T-cell (primary cell): ENCODE measurements at regions not wholly inside any gene's neighbourhood (a gene's known extent, or its start where the extent isn't known, plus 50 kb on each side); places are given as distances from the start of the nearest gene placed in this dataset.

ENCODE experiments used
- ATAC-seq, 4 experiments: fragments of 200-7000 bp in 3 of 4; fragments of 150-1000 bp in 1 of 4; cut with Tn5 transposase; replicated peaks in 1 of 4; 1 replicate in 3 of 4; 2 replicates in 1 of 4; pipeline ENCODE4 v1.10.0; 2021; ENCODE audit warnings: moderate library complexity in 3 of 4, mild to moderate bottlenecking in 2 of 4, moderate number of reproducible peaks in 1 of 4
- CTCF ChIA-PET, 2 donors: fragments of 300-600 bp; sonication (Branson Sonifier 250); formaldehyde crosslinking; loops; one replicate each; lab custom pipeline; 2022; ENCODE audit warnings: antibody characterized with exemption in 2 of 2; lab: Charles Lee
- POLR2A ChIA-PET, 2 donors: fragments of 300-600 bp; sonication (Branson Sonifier 250); formaldehyde crosslinking; loops; one replicate each; lab custom pipeline; 2022; ENCODE audit warnings: antibody characterized with exemption in 2 of 2; lab: Charles Lee
- DNase-seq, 35 experiments: peaks; one replicate each; pipeline versions ENCODE4 v3.0.0 to v3.0.0-alpha.2; 2013 to 2023
- H3K27ac ChIP-seq: one replicate; pipeline ENCODE4 v1.5.1; 2013; ENCODE audit warnings: low read length
- H3K27me3 ChIP-seq, 2 experiments: replicated peaks in 1 of 2; 1 replicate in 1 of 2; 2 replicates in 1 of 2; pipeline versions ENCODE4 v1.6.1 to v1.7.0; 2013; ENCODE audit warnings: low read length in 1 of 2, mixed read lengths in 1 of 2; ENCODE audit not compliant: control insufficient read depth in 2 of 2, insufficient read depth in 2 of 2; ENCODE audit errors: extremely low read depth in 1 of 2
- H3K36me3 ChIP-seq, 2 donors: 1 replicate in 1 of 2; 2 replicates in 1 of 2; pipeline versions ENCODE4 v1.6.1 to v1.7.0; 2013; ENCODE audit warnings: low read length in 1 of 2; ENCODE audit not compliant: control insufficient read depth in 2 of 2, insufficient read depth in 1 of 2; ENCODE audit errors: extremely low read depth in 1 of 2
- H3K4me1 ChIP-seq, 2 experiments: 1 replicate in 1 of 2; 2 replicates in 1 of 2; pipeline versions ENCODE4 v1.6.1 to v1.7.0; 2013; ENCODE audit warnings: low read length in 2 of 2, mixed read lengths in 1 of 2; ENCODE audit not compliant: insufficient read depth in 2 of 2, control insufficient read depth in 1 of 2; ENCODE audit errors: extremely low read depth in 1 of 2
- H3K4me3 ChIP-seq, 2 donors: 1 replicate in 1 of 2; 2 replicates in 1 of 2; pipeline versions ENCODE4 v1.5.1 to v1.7.0; 2013; ENCODE audit warnings: mild to moderate bottlenecking in 2 of 2, low read length in 1 of 2, moderate library complexity in 1 of 2; ENCODE audit not compliant: control insufficient read depth in 1 of 2; ENCODE audit errors: extremely low read depth in 1 of 2
- H3K9me3 ChIP-seq: 2 replicates; pipeline ENCODE4 v1.7.0; 2013
- H3K27ac Mint-ChIP-seq, 2 donors: one replicate each; pipeline ENCODE4 v1.8.0; 2020 to 2021; ENCODE audit warnings: mild to moderate bottlenecking in 2 of 2, mixed read lengths in 2 of 2
- H3K27me3 Mint-ChIP-seq, 2 donors: one replicate each; pipeline ENCODE4 v1.8.0; 2021 to 2022; ENCODE audit warnings: mixed read lengths in 2 of 2
- H3K36me3 Mint-ChIP-seq: one replicate; pipeline ENCODE4 v1.8.0; 2021; ENCODE audit warnings: mixed read lengths
- H3K4me1 Mint-ChIP-seq, 3 donors: one replicate each; pipeline ENCODE4 v1.8.0; 2020 to 2022; ENCODE audit warnings: mixed read lengths in 3 of 3, mild to moderate bottlenecking in 1 of 3
- H3K4me3 Mint-ChIP-seq, 3 donors: one replicate each; pipeline ENCODE4 v1.8.0; 2020 to 2022; ENCODE audit warnings: mild to moderate bottlenecking in 3 of 3, mixed read lengths in 3 of 3, moderate library complexity in 3 of 3
- H3K9me3 Mint-ChIP-seq, 3 donors: one replicate each; pipeline ENCODE4 v1.8.0; 2020 to 2022; ENCODE audit warnings: mixed read lengths in 3 of 3
- WGBS: methylation state at CpG from one replicate; pipeline ENCODE4 v1.1.5; 2013; ENCODE audit warnings: missing lambda C conversion rate; ENCODE audit not compliant: insufficient coverage; 5-methylcytosine and 5-hydroxymethylcytosine counted together

DNA sequence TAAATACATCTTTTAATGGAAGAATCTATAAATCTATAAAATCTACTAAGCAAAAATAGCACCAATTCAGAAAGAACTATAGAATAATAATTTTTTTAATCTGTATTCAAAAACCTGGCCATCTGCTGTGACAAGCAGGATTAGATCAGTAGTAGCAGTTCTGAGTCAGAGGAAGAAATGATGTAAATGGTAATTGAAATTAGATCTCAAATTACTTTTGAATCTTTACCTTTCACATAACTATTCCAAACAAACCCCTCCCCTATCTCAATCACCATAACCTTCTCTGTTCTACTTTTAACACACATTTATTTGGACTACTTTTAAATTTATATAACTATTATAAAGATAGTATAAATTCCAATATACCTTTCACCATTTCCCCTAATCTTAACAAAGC is 727.8 kb upstream of the FAM174A start:
- Histone ChIP-seq H3K4me3 (no peak overlapping the region), H3K36me3 (no peaks in the 10 kb centered on the region), H3K27ac (no peak overlapping the region), H3K4me1 (no peaks in the 10 kb centered on the region), H3K9me3 (no peaks in the 10 kb centered on the region), H3K27me3 (no peaks in the 10 kb centered on the region)
- Mint-ChIP-seq H3K9me3 (peaks cover 0 to 4% (median 3%) of the 10 kb centered on the region in 3 donors), H3K27ac (no peak overlapping the region), H3K36me3 (no peaks in the 10 kb centered on the region), H3K4me1 (no peaks in the 10 kb centered on the region), H3K4me3 (no peak overlapping the region), H3K27me3 (no peaks in the 10 kb centered on the region)
- POLR2A ChIA-PET = no interaction called here
- ATAC-seq (no peak), DNase-seq (no peak)
- CTCF ChIA-PET = no interaction called here

- no peak overlapping the region for H3K27ac ChIP-seq
- no peaks in the 10 kb centered on the region for H3K27me3 ChIP-seq
- no peak overlapping the region for H3K27ac Mint-ChIP-seq
- H3K9me3 Mint-ChIP-seq = peaks cover 3 to 6% (median 4%) of the 10 kb centered on the region in 3 donors
- ChIA-PET CTCF (no interaction called here), POLR2A (no interaction called here)
- no peak overlapping the region for H3K4me3 Mint-ChIP-seq
- WGBS = no CpG with 5 or more reads among the region's 2 CpGs
- no peaks in the 10 kb centered on the region for H3K9me3 ChIP-seq
- no peak overlapping the region for H3K4me3 ChIP-seq
- no peaks in the 10 kb centered on the region for H3K36me3 Mint-ChIP-seq
- H3K27me3 Mint-ChIP-seq = no peaks in the 10 kb centered on the region
- no peaks in the 10 kb centered on the region for H3K36me3 ChIP-seq
- ATAC-seq = no peak
- H3K4me1 ChIP-seq = no peaks in the 10 kb centered on the region
- DNase-seq = no peak
- no peaks in the 10 kb centered on the region for H3K4me1 Mint-ChIP-seq
These were observed 740.1 kb upstream of the FAM174A start for GRCh38 chr5:99795031-99795430.

- no peaks in the 10 kb centered on the region for H3K36me3 ChIP-seq
These were observed 746.7 kb upstream of the FAM174A start for GRCh38 chr5:99788482-99788881.

GRCh38 chr5:99775189-99775588 is 760.0 kb upstream of the FAM174A start:
- Histone ChIP-seq H3K9me3 (no peaks in the 10 kb centered on the region), H3K27me3 (no peaks in the 10 kb centered on the region), H3K4me1 (no peaks in the 10 kb centered on the region), H3K36me3 (no peaks in the 10 kb centered on the region), H3K27ac (no peak overlapping the region), H3K4me3 (no peak overlapping the region)
- Mint-ChIP-seq H3K27me3 (no peaks in the 10 kb centered on the region), H3K36me3 (no peaks in the 10 kb centered on the region), H3K4me1 (no peaks in the 10 kb centered on the region), H3K4me3 (no peak overlapping the region), H3K9me3 (no peaks in the 10 kb centered on the region), H3K27ac (no peak overlapping the region)
- ChIA-PET POLR2A (no interaction called here), CTCF (no interaction called here)
- DNase-seq (no peak), ATAC-seq (no peak)
- 60% methylated on average over 1 of the region's 3 CpGs for WGBS

More at GRCh38 chr5:99788482-99788881, 746.7 kb upstream of the FAM174A start:
- Mint-ChIP-seq H3K9me3 (peaks cover 0 to 6% (median 3%) of the 10 kb centered on the region in 3 donors), H3K36me3 (no peaks in the 10 kb centered on the region), H3K4me3 (no peak overlapping the region), H3K27ac (no peak overlapping the region), H3K27me3 (no peaks in the 10 kb centered on the region), H3K4me1 (no peaks in the 10 kb centered on the region)
- Histone ChIP-seq H3K27ac (no peak overlapping the region), H3K4me1 (no peaks in the 10 kb centered on the region), H3K4me3 (no peak overlapping the region), H3K27me3 (no peaks in the 10 kb centered on the region), H3K9me3 (no peaks in the 10 kb centered on the region)
- ChIA-PET POLR2A (no interaction called here), CTCF (no interaction called here)
- no CpG with 5 or more reads among the region's 2 CpGs for WGBS
- ATAC-seq = no peak
- DNase-seq = no peak

DNA sequence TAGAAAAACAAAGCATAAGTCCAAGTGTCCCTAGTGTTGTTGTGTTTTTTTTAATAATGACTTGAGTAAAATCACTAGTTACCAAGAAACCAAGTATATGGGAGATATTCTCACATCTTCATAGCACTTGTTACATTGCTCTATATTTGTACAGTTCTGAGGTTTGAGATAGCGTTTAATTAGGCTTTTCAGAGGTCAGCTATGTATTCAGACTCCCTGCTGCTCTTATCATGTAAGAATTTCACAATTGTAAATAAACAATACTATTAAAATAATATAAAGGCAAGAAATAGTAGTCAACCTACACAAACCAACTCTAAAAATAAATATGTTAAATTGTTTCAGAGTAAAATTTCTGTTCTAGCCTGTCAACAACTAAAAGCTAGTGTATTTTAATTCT is 761.9 kb upstream of the FAM174A start:
- H3K27me3 Mint-ChIP-seq = no peaks in the 10 kb centered on the region
- Histone ChIP-seq H3K4me3 (no peak overlapping the region), H3K36me3 (no peaks in the 10 kb centered on the region), H3K4me1 (no peaks in the 10 kb centered on the region), H3K27me3 (no peaks in the 10 kb centered on the region), H3K9me3 (no peaks in the 10 kb centered on the region), H3K27ac (no peak overlapping the region)
- H3K27ac Mint-ChIP-seq = no peak overlapping the region
- H3K4me3 Mint-ChIP-seq = no peak overlapping the region
- H3K4me1 Mint-ChIP-seq = no peaks in the 10 kb centered on the region
- WGBS = no CpG with 5 or more reads among the region's 1 CpG
- CTCF ChIA-PET = no interaction called here
- H3K36me3 Mint-ChIP-seq = no peaks in the 10 kb centered on the region
- no peak for DNase-seq
- H3K9me3 Mint-ChIP-seq = peaks cover 4 to 9% (median 5%) of the 10 kb centered on the region in 3 donors
- POLR2A ChIA-PET = no interaction called here
- ATAC-seq = no peak

- no peaks in the 10 kb centered on the region for H3K36me3 Mint-ChIP-seq
- no peaks in the 10 kb centered on the region for H3K9me3 ChIP-seq
- ATAC-seq (no peak), DNase-seq (no peak)
- H3K27ac ChIP-seq = no peak overlapping the region
- CTCF ChIA-PET = no interaction called here
- no peak overlapping the region for H3K4me3 Mint-ChIP-seq
- H3K27me3 Mint-ChIP-seq = no peaks in the 10 kb centered on the region
- peaks cover 4 to 11% (median 5%) of the 10 kb centered on the region in 3 donors for H3K9me3 Mint-ChIP-seq
- no CpG with 5 or more reads among the region's 1 CpG for whole genome bisulfite sequencing
- no peaks in the 10 kb centered on the region for H3K4me1 ChIP-seq
- H3K4me3 ChIP-seq = no peak overlapping the region
- no peaks in the 10 kb centered on the region for H3K4me1 Mint-ChIP-seq
- POLR2A ChIA-PET = no interaction called here
- no peak overlapping the region for H3K27ac Mint-ChIP-seq
- H3K36me3 ChIP-seq = no peaks in the 10 kb centered on the region
- no peaks in the 10 kb centered on the region for H3K27me3 ChIP-seq
These were observed 763.9 kb upstream of the FAM174A start for GRCh38 chr5:99771296-99771695.

GRCh38 chr5:99765011-99765410 is 770.2 kb upstream of the FAM174A start:
- no peaks in the 10 kb centered on the region for H3K27me3 ChIP-seq
- no peak for ATAC-seq
- Mint-ChIP-seq H3K36me3 (no peaks in the 10 kb centered on the region), H3K27ac (no peak overlapping the region), H3K27me3 (no peaks in the 10 kb centered on the region), H3K9me3 (peaks cover 5 to 19% (median 15%) of the 10 kb centered on the region in 3 donors), H3K4me1 (no peaks in the 10 kb centered on the region), H3K4me3 (no peak overlapping the region)
- DNase-seq = no peak
- no peak overlapping the region for H3K27ac ChIP-seq
- peaks cover 2% of the 10 kb centered on the region for H3K9me3 ChIP-seq
- no peak overlapping the region for H3K4me3 ChIP-seq
- ChIA-PET POLR2A (no interaction called here), CTCF (no interaction called here)
- no peaks in the 10 kb centered on the region for H3K4me1 ChIP-seq
- no CpG with 5 or more reads among the region's 3 CpGs for WGBS
- no peaks in the 10 kb centered on the region for H3K36me3 ChIP-seq
